ENCODE measurements at regions not wholly inside any gene's neighbourhood (a gene's known extent, or its start where the extent isn't known, plus 50 kb on each side); places are given as distances from the start of the nearest gene placed in this dataset.
A peak's percentile ranks its signal among the peaks of the same experiment; 100 is the strongest.

DNA sequence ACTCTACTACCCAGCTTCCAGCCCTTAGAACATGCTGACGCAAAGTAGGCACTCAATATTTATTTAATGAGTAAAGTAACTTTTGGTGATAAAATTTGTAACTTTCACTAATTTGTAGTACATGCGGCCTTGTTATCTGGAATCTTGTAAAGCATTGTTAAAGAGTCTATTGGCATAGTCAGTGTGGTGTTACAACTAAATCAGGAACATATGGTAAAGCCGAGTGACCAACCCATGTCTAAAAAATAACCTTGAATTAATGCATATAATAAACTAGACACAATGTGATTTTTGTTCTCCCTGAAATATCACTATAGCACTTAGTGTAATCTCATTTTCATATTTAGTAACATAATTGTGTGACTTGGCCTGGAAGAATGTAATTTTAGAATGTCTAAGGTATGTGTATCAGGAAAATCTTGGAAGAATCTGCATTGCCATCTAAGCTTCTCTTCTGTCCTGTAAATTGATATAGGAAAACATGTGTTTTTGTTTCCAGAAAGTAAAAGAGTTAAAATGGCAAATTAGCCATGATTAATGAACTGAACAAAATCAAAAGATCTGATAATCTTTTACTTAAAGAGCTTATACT, 256.7 kb upstream of the GNAI1 start:
- DNase-seq (ENCODE audit: low read depth): no peak
- TF ChIP-seq, protein P1, sequence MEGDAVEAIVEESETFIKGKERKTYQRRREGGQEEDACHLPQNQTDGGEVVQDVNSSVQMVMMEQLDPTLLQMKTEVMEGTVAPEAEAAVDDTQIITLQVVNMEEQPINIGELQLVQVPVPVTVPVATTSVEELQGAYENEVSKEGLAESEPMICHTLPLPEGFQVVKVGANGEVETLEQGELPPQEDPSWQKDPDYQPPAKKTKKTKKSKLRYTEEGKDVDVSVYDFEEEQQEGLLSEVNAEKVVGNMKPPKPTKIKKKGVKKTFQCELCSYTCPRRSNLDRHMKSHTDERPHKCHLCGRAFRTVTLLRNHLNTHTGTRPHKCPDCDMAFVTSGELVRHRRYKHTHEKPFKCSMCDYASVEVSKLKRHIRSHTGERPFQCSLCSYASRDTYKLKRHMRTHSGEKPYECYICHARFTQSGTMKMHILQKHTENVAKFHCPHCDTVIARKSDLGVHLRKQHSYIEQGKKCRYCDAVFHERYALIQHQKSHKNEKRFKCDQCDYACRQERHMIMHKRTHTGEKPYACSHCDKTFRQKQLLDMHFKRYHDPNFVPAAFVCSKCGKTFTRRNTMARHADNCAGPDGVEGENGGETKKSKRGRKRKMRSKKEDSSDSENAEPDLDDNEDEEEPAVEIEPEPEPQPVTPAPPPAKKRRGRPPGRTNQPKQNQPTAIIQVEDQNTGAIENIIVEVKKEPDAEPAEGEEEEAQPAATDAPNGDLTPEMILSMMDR (IDR thresholded peaks at IDR 0.05; ENCODE audit: insufficient read depth, low read depth, low read length): no peak
- no peak overlapping the region for H3K4me3 ChIP-seq (ENCODE audit: low read depth, low read length)

DNA sequence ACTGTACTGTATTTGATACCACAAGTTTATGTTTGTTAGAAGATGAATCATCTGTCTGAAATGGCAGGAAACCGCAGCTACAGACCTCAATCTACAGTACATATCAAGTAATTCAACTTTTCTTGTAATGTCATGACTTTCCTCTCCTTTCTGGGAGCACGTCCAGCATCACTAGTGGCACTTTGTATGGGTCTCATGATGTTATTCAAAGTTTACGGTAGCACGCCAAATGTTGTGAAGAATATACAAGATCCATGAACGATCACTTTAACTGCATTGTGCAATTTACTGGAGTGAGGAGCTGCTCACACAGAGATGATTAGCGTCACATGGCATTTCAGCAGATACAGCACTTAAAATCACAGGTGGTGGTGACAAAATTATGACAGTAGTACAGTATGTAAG, 257.8 kb upstream of the GNAI1 start:
- DNase-seq (ENCODE audit: low read depth): peak; percentile 97
- TF ChIP-seq, protein P1 (IDR thresholded peaks at IDR 0.05; ENCODE audit: insufficient read depth, low read depth, low read length): no peak
- no peak overlapping the region for H3K4me3 ChIP-seq (ENCODE audit: low read depth, low read length)

DNA sequence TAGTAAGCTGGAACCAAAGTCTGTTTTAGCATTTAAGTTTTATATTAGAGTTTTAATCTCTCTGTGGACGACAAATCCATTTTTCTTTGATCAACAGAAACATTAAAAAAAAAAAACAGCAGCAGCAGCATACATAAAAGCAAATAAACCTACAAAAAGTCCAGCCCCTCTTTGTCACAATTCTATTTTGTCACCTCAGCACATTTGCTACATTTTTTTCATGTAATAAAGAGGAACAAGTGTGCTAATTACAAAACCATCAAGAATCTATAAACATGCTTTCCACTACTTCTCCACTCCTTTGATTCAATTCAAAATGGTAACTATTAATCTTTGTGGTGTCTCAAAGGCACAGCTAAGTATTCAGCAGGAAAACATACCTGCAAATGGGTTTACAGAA, 259.8 kb upstream of the GNAI1 start:
- TF ChIP-seq, protein P1 (IDR thresholded peaks at IDR 0.05; ENCODE audit: insufficient read depth, low read depth, low read length): no peak
- no peak for DNase-seq (ENCODE audit: low read depth)
- no peak overlapping the region for H3K4me3 ChIP-seq (ENCODE audit: low read depth, low read length)

DNA sequence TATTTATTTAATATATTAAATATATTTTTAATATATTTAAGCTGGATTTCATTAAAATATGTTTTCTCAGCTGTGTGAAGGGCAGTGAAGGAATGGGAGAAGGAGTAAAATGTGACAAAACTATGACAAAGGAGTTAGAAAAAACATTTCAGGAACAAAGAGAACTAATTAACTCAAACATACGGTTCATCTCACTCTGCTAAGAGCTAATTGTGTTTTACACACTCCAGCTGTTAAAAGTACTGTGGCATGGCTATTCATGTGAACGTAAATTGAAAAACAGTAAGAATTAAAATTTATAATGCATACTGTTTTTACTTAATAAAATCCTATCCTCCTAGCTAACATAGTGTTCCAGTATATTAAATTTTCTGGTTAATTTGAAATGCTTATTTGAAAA, 262.5 kb upstream of the GNAI1 start:
- TF ChIP-seq, protein P1 (IDR thresholded peaks at IDR 0.05; ENCODE audit: insufficient read depth, low read depth, low read length): no peak
- no peak overlapping the region for H3K4me3 ChIP-seq (ENCODE audit: low read depth, low read length)
- no peak for DNase-seq (ENCODE audit: low read depth)

DNA sequence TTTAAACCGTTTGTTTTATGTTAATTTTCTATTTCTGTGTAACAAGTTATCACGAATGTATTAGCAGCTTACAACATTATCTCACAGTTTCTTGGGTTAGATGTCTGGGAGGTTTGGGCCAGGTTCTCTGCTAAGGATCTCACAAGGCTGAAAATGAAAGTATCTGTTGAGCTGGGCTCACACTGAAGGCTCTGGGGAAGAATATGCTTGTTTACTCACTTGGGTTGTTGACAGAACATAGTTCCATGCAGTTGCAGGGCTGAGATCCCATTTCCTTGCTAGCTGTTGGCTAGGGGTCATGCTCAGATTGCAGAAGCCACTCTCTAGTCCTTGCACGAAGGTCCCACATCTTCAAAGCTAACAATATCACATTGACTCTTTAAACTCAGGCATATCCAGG, 266.6 kb upstream of the GNAI1 start:
- TF ChIP-seq, protein P1 (IDR thresholded peaks at IDR 0.05; ENCODE audit: insufficient read depth, low read depth, low read length): no peak
- DNase-seq (ENCODE audit: low read depth): peak; percentile 64
- no peak overlapping the region for H3K4me3 ChIP-seq (ENCODE audit: low read depth, low read length)

DNA sequence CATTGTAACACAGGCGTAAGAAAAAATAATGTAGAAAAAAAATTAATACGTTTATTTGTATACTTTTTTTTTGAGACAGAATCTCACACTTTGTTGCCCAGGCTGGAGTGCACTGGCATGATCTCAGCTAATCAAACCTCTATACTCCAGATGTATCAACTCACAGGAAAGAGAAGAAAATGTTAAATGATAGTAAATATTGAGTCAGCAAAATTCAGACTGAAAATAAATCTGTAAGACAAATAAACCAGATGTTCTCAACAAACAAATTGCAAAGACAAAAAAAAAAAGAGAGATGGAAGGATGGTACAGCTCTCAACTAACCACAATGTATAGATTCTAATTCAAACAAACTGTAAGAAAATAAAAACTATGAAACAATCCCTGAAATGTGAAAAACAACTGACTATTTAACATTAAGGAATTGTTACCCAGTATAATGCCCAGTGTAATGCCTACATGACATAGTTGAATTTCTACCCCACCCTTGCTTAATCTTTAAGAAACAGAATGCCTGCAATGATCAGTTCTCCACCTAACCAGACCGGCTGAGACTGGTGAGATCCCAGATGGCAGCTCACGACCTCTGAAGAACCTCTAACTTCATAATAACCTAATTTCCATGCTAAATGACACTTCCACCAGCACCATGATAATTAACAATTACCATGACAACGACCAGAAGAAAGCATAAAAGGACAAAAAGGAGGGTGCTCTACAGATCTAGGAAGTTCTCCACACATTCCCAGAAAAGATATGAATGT, 272.0 kb upstream of the GNAI1 start:
- no peak overlapping the region for H3K4me3 ChIP-seq (ENCODE audit: low read depth, low read length)
- DNase-seq (ENCODE audit: low read depth): no peak
- TF ChIP-seq, protein P1 (IDR thresholded peaks at IDR 0.05; ENCODE audit: insufficient read depth, low read depth, low read length): no peak
